ENCODE measurements at regions not wholly inside any gene's neighbourhood (a gene's known extent, or its start where the extent isn't known, plus 50 kb on each side); places are given as distances from the start of the nearest gene placed in this dataset.
A peak's percentile ranks its signal among the peaks of the same experiment; 100 is the strongest.

DNA sequence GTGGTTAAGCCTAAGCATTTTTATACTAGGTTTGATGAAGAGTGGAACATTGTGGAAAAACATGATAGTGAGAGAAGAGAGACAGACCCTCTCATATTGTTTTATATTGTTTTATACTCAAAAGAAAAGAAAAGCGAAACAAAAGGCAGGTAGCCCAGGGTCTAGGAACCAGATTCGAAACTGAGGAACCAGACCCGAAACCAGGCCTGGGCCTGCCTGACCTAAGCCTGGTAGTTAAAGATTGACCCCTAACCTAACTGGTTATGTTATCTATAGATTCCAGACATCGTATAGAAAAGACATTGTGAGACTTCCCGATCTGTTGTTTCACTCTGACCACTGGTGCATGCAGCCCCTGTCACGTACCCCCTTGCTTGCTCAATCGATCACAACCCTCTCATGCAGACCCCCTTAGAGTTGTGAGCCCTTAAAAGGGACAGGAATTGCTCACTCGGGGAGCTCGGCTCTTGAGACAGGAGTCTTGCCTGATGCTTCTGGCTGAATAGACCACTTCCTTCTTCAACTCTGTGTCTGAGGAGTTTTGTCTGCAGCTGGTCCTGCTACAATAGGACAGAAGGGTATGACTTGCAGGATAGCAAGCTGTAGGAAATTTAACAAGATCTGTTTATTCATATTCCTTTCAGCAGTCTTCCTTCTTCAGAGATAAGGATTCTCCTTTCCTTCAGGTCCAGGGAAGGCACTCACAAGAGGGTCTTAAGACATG, 147.1 kb upstream of the PLEKHA5 start:
- in situ Hi-C loops (cut with HindIII; ENCODE audit: low pct_unique_long_range_greater_than_20kb, low sequenced_read_pairs), result no loop called here
- DNase-seq (ENCODE audit: low read depth, low spot score), result no peak

GRCh38 chr12:18983854-18984253, 145.7 kb upstream of the PLEKHA5 start:
- in situ Hi-C loops (cut with HindIII; ENCODE audit: low pct_unique_long_range_greater_than_20kb, low sequenced_read_pairs), result no loop called here
- DNase-seq (ENCODE audit: low read depth, low spot score), result no peak

GRCh38 chr12:18990856-18991255, 138.7 kb upstream of the PLEKHA5 start:
- no peak for DNase-seq (ENCODE audit: low read depth, low spot score)
- in situ Hi-C loops (cut with HindIII; ENCODE audit: low pct_unique_long_range_greater_than_20kb, low sequenced_read_pairs), result no loop called here

GRCh38 chr12:18992336-18992735, 137.2 kb upstream of the PLEKHA5 start:
- in situ Hi-C loops (cut with HindIII; ENCODE audit: low pct_unique_long_range_greater_than_20kb, low sequenced_read_pairs), result no loop called here
- DNase-seq (ENCODE audit: low read depth, low spot score), result no peak

DNA sequence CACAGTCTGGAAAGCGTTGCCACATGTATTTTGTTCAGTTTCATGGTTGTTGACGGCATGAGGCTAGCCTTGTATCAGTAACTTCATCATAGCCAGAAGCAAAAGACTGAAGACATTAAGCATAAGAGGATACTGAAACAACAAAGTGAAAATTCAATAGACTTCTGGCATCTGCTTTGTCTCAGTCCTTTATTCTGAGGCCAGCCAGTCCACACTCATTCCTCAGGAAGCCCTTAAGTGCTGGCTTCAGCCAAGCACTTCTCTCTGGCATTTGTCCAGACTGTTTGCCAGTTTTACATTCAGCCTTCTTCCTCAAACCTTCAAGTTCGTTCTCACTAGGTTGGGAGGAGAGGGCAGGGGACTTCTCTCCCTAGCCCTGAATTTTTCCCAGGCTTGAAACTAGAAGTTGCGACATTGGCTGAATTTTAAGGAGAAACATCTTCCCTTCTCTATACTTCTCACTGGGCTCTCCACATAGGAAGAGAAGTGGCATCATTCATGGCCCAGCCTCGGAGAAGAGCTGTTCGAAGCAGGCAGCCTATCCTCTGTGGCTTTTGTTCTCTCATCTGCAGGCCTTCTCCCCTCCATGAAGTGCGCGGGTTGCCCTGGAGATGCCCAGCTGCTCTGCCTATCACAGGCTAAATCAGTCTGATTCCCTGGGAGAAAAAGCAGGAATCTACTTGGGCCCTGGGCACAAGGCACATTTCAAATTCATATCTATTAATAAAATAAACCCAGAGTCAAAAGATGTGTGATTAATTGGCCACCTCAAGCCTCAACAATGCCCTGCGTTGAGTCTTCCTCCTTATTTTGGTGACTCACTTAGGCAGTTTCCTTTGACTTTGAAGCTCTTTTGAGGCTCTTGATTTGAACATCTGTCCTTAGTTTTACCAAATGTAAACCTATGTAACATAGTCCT, 130.9 kb upstream of the PLEKHA5 start:
- DNase-seq (ENCODE audit: low read depth, low spot score), result no peak
- in situ Hi-C loops (cut with HindIII; ENCODE audit: low pct_unique_long_range_greater_than_20kb, low sequenced_read_pairs), result no loop called here

- in situ Hi-C loops (cut with HindIII; ENCODE audit: low pct_unique_long_range_greater_than_20kb, low sequenced_read_pairs), result no loop called here
- no peak for DNase-seq (ENCODE audit: low read depth, low spot score)
Observed at GRCh38 chr12:19000836-19001235, 128.7 kb upstream of the PLEKHA5 start.

- peak; percentile 19 for DNase-seq (ENCODE audit: low read depth, low spot score)
- in situ Hi-C loops (cut with HindIII; ENCODE audit: low pct_unique_long_range_greater_than_20kb, low sequenced_read_pairs), result no loop called here
Observed at GRCh38 chr12:19002216-19002615, 127.3 kb upstream of the PLEKHA5 start.

DNA sequence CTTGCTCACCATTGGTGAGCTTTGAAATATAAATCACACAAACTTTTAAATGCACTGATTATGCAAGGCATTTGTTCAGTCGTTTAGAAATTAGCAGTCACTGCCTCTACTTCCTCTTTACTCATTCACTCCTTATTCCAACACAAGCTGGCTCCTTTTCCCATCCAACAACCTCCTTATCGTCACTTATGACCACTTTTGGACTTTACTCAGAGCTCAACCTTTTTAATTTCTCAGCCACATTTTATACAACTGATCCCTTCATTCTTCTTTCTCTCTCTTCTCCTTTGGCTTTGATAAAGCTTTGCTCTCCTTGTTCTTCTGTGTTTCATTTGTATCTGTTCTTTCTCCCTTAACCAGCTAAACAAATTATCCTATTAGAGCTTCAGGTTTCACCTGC, 126.4 kb upstream of the PLEKHA5 start:
- in situ Hi-C loops (cut with HindIII; ENCODE audit: low pct_unique_long_range_greater_than_20kb, low sequenced_read_pairs), result no loop called here
- DNase-seq (ENCODE audit: low read depth, low spot score), result no peak

GRCh38 chr12:19003987-19004619, 125.4 kb upstream of the PLEKHA5 start:
- in situ Hi-C loops (cut with HindIII; ENCODE audit: low pct_unique_long_range_greater_than_20kb, low sequenced_read_pairs), result no loop called here
- no peak for DNase-seq (ENCODE audit: low read depth, low spot score)

- in situ Hi-C loops (cut with HindIII; ENCODE audit: low pct_unique_long_range_greater_than_20kb, low sequenced_read_pairs), result no loop called here
- no peak for DNase-seq (ENCODE audit: low read depth, low spot score)
Observed at GRCh38 chr12:19005257-19005801, 124.2 kb upstream of the PLEKHA5 start.

DNA sequence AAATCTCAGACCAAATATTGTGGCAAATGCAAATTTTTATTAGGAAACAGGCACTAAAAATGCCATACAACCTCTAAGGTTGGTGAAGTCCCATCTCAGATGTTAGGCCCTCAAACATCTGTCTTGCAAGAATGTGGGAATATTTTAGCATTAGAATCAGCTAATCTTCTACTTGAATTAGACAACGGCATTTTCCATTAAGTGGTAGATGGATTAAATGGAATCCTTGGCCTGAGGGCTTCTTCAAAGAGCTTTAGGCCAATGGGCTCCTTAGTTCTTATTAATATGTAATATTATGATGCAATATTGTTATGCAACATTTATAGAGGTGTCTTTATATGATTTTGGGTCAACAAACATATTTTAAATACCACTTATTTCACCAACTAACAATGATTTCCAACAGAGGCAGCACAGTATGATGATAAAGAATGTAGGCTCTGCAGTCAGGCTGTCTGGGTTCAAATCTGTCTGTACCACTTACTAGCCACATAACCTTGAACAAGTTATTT, 122.9 kb upstream of the PLEKHA5 start:
- in situ Hi-C loops (cut with HindIII; ENCODE audit: low pct_unique_long_range_greater_than_20kb, low sequenced_read_pairs), result no loop called here
- no peak for DNase-seq (ENCODE audit: low read depth, low spot score)

GRCh38 chr12:19008102-19008501, 121.4 kb upstream of the PLEKHA5 start:
- in situ Hi-C loops (cut with HindIII; ENCODE audit: low pct_unique_long_range_greater_than_20kb, low sequenced_read_pairs), result no loop called here
- DNase-seq (ENCODE audit: low read depth, low spot score), result no peak

- DNase-seq (ENCODE audit: low read depth, low spot score), result no peak
- in situ Hi-C loops (cut with HindIII; ENCODE audit: low pct_unique_long_range_greater_than_20kb, low sequenced_read_pairs), result no loop called here
Observed at GRCh38 chr12:19010087-19010486, 119.4 kb upstream of the PLEKHA5 start.

GRCh38 chr12:19010726-19011125, 118.8 kb upstream of the PLEKHA5 start:
- no peak for DNase-seq (ENCODE audit: low read depth, low spot score)
- in situ Hi-C loops (cut with HindIII; ENCODE audit: low pct_unique_long_range_greater_than_20kb, low sequenced_read_pairs), result no loop called here

- DNase-seq (ENCODE audit: low read depth, low spot score), result no peak
- in situ Hi-C loops (cut with HindIII; ENCODE audit: low pct_unique_long_range_greater_than_20kb, low sequenced_read_pairs), result no loop called here
Observed at GRCh38 chr12:19012965-19013364, 116.6 kb upstream of the PLEKHA5 start.

- in situ Hi-C loops (cut with HindIII; ENCODE audit: low pct_unique_long_range_greater_than_20kb, low sequenced_read_pairs), result no loop called here
- no peak for DNase-seq (ENCODE audit: low read depth, low spot score)
Observed at GRCh38 chr12:19014240-19014639, 115.3 kb upstream of the PLEKHA5 start.

GRCh38 chr12:19015285-19015684, 114.2 kb upstream of the PLEKHA5 start:
- no peak for DNase-seq (ENCODE audit: low read depth, low spot score)
- in situ Hi-C loops (cut with HindIII; ENCODE audit: low pct_unique_long_range_greater_than_20kb, low sequenced_read_pairs), result no loop called here
